ENCODE measurements at regions not wholly inside any gene's neighbourhood (a gene's known extent, or its start where the extent isn't known, plus 50 kb on each side); places are given as distances from the start of the nearest gene placed in this dataset.
A peak's percentile ranks its signal among the peaks of the same experiment; 100 is the strongest.

GRCh38 chr18:44424645-44425035, 256.0 kb upstream of the SETBP1 start:
- ATAC-seq (no peak), DNase-seq (no peak)

- ATAC-seq = no peak
- no peak for DNase-seq
Observed at GRCh38 chr18:44425161-44425560, 255.5 kb upstream of the SETBP1 start.

- DNase-seq (no peak), ATAC-seq (no peak)
Observed at GRCh38 chr18:44437603-44438002, 243.1 kb upstream of the SETBP1 start.

GRCh38 chr18:44450226-44450625, 230.5 kb upstream of the SETBP1 start:
- DNase-seq (no peak), ATAC-seq (no peak)

GRCh38 chr18:44452346-44452745, 228.3 kb upstream of the SETBP1 start:
- DNase-seq = no peak
- no peak for ATAC-seq

GRCh38 chr18:44453505-44453904, 227.2 kb upstream of the SETBP1 start:
- ATAC-seq (no peak), DNase-seq (no peak)

GRCh38 chr18:44458777-44459176, 221.9 kb upstream of the SETBP1 start:
- ATAC-seq (peak; percentile 52), DNase-seq (no peak)

GRCh38 chr18:44464398-44465180, 216.1 kb upstream of the SETBP1 start:
- ATAC-seq (no peak), DNase-seq (no peak)

GRCh38 chr18:44465381-44465841, 215.3 kb upstream of the SETBP1 start:
- ATAC-seq (no peak), DNase-seq (no peak)

- no peak for ATAC-seq
- DNase-seq = no peak
Observed at GRCh38 chr18:44466997-44467396, 213.7 kb upstream of the SETBP1 start.

- ATAC-seq (no peak), DNase-seq (no peak)
Observed at GRCh38 chr18:44467718-44468117, 213.0 kb upstream of the SETBP1 start.

- DNase-seq (no peak), ATAC-seq (no peak)
Observed at GRCh38 chr18:44473394-44474066, 207.2 kb upstream of the SETBP1 start.

- no peak for DNase-seq
- ATAC-seq = no peak
Observed at GRCh38 chr18:44474067-44474411, 206.6 kb upstream of the SETBP1 start.

GRCh38 chr18:44474591-44474990, 206.1 kb upstream of the SETBP1 start:
- ATAC-seq (no peak), DNase-seq (no peak)

- ATAC-seq = no peak
Observed at GRCh38 chr18:44482761-44483160, 197.9 kb upstream of the SETBP1 start.

GRCh38 chr18:44495151-44495550, 185.5 kb upstream of the SETBP1 start:
- DNase-seq (no peak), ATAC-seq (no peak)

More at GRCh38 chr18:44482761-44483160, 197.9 kb upstream of the SETBP1 start:
- DNase-seq = no peak

GRCh38 chr18:44497311-44497710, 183.4 kb upstream of the SETBP1 start:
- ATAC-seq (no peak), DNase-seq (no peak)

GRCh38 chr18:44497757-44498490, 182.8 kb upstream of the SETBP1 start:
- ATAC-seq (no peak), DNase-seq (no peak)

GRCh38 chr18:44500808-44501610, 179.7 kb upstream of the SETBP1 start:
- no peak for DNase-seq

GRCh38 chr18:44502221-44502620, 178.5 kb upstream of the SETBP1 start:
- no peak for ATAC-seq
- DNase-seq = no peak

More at GRCh38 chr18:44500808-44501610, 179.7 kb upstream of the SETBP1 start:
- ATAC-seq = no peak

GRCh38 chr18:44502790-44503189, 177.9 kb upstream of the SETBP1 start:
- DNase-seq = no peak
- no peak for ATAC-seq

GRCh38 chr18:44503854-44504253, 176.8 kb upstream of the SETBP1 start:
- ATAC-seq = no peak
- DNase-seq = no peak

All from stimulated activated naive CD8-positive, alpha-beta T cell treated with anti-CD3 and anti-CD28 coated beads, Interleukin-15, Interleukin-2, amounts not matched to agents 100 U/mL and 50 U/mL, for 24 hours (primary cell).